CD4-positive, CD25-positive, alpha-beta regulatory T cell (primary cell): ENCODE measurements at regions not wholly inside any gene's neighbourhood (a gene's known extent, or its start where the extent isn't known, plus 50 kb on each side); places are given as distances from the start of the nearest gene placed in this dataset.
"Not testable (repeated sequence)": the region's sequence is repeated elsewhere in the genome, so short reads cannot be mapped to it uniquely, and the experiment has no call there.

Source experiments
- ATAC-seq, 2 donors: fragments of 150-1000 bp; cut with Tn5 transposase; one replicate each; pipeline ENCODE4 v1.10.0; 2021; ENCODE audit warnings: low read depth in 2 of 2, moderate number of reproducible peaks in 2 of 2, moderate library complexity in 1 of 2
- DNase-seq, 3 donors: peaks; one replicate each; pipeline versions ENCODE4 v3.0.0 to v3.0.0-alpha.2; 2012 to 2022; ENCODE audit warnings: mixed read lengths in 1 of 3
- H3K27ac ChIP-seq: one replicate; pipeline ENCODE4 v1.7.0; 2013; ENCODE audit warnings: mild to moderate bottlenecking, low read length; ENCODE audit not compliant: insufficient read depth, poor library complexity, severe bottlenecking
- H3K27me3 ChIP-seq: one replicate; pipeline ENCODE4 v1.7.0; 2013; ENCODE audit warnings: low read length; ENCODE audit not compliant: control insufficient read depth, insufficient read depth
- H3K36me3 ChIP-seq: one replicate; pipeline ENCODE4 v1.7.0; 2013; ENCODE audit warnings: mild to moderate bottlenecking, low read length, moderate library complexity; ENCODE audit not compliant: control insufficient read depth, insufficient read depth
- H3K4me1 ChIP-seq: 2 replicates; pipeline ENCODE4 v1.7.0; 2013; ENCODE audit warnings: mild to moderate bottlenecking, low read length; ENCODE audit not compliant: insufficient read depth, control insufficient read depth, poor library complexity, severe bottlenecking
- H3K4me3 ChIP-seq: one replicate; pipeline ENCODE4 v1.7.0; 2013; ENCODE audit warnings: low read depth, mild to moderate bottlenecking, low read length, moderate library complexity
- H3K9me3 ChIP-seq, 2 experiments: 1 replicate in 1 of 2; 2 replicates in 1 of 2; pipeline ENCODE4 v1.7.0; 2013; ENCODE audit warnings: low read length in 2 of 2, mild to moderate bottlenecking in 1 of 2, moderate library complexity in 1 of 2; ENCODE audit not compliant: control insufficient read depth in 2 of 2
- H3K27ac Mint-ChIP-seq, 3 donors: one replicate each; pipeline ENCODE4 v1.8.0; 2020 to 2022; ENCODE audit warnings: mild to moderate bottlenecking in 3 of 3, mixed read lengths in 3 of 3, moderate library complexity in 2 of 3
- H3K27me3 Mint-ChIP-seq: one replicate; pipeline ENCODE4 v1.8.0; 2022; ENCODE audit warnings: mild to moderate bottlenecking, mixed read lengths
- H3K36me3 Mint-ChIP-seq: one replicate; pipeline ENCODE4 v1.8.0; 2020; ENCODE audit warnings: mixed read lengths
- H3K4me1 Mint-ChIP-seq, 4 donors: one replicate each; pipeline ENCODE4 v1.8.0; 2020 to 2022; ENCODE audit warnings: mixed read lengths in 4 of 4, mild to moderate bottlenecking in 1 of 4
- H3K4me3 Mint-ChIP-seq, 4 donors: one replicate each; pipeline ENCODE4 v1.8.0; 2020 to 2022; ENCODE audit warnings: mild to moderate bottlenecking in 4 of 4, mixed read lengths in 4 of 4, moderate library complexity in 3 of 4
- H3K9me3 Mint-ChIP-seq, 7 donors: one replicate each; pipeline ENCODE4 v1.8.0; 2020 to 2022; ENCODE audit warnings: mixed read lengths in 7 of 7, mild to moderate bottlenecking in 3 of 7, moderate library complexity in 2 of 7

DNA sequence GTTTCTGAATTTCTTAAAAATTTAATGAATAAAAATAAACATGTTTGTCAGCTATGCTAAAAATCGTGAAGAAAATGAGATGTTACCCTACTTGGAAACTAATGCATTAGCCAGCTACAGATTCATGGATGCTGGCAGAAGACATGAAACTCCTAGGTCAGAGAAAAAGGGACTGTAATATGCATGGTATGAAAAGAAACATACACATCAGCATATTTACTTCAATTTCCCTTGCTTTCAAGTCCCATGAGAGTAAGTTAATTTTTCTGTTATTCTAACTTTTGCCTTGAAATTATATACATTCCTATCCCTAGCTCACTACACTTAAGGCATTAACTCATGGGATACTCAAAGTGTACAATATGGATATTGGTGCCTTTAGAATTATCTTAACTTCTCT is 2041.4 kb upstream of the LRRTM1 start:
- ATAC-seq, result no peak
- H3K9me3 Mint-ChIP-seq, result peaks cover 0 to 20% (median 4%) of the 10 kb centered on the region in 7 donors
- no peaks in the 10 kb centered on the region for H3K4me1 ChIP-seq
- H3K36me3 Mint-ChIP-seq, result no peaks in the 10 kb centered on the region
- H3K4me3 ChIP-seq, result no peak overlapping the region
- peaks cover 0 to 8% of the 10 kb centered on the region in 2 experiments for H3K9me3 ChIP-seq
- peaks cover 0 to 3% (median 0%) of the 10 kb centered on the region in 4 donors for H3K4me1 Mint-ChIP-seq
- H3K27ac ChIP-seq, result no peak overlapping the region
- no peaks in the 10 kb centered on the region for H3K36me3 ChIP-seq
- no peak overlapping the region for H3K27ac Mint-ChIP-seq
- no peak overlapping the region for H3K4me3 Mint-ChIP-seq
- no peaks in the 10 kb centered on the region for H3K27me3 Mint-ChIP-seq
- DNase-seq, result no peak
- no peaks in the 10 kb centered on the region for H3K27me3 ChIP-seq

GRCh38 chr2:82344670-82345069 is 2040.1 kb upstream of the LRRTM1 start:
- Histone ChIP-seq H3K36me3 (no peaks in the 10 kb centered on the region), H3K27me3 (no peaks in the 10 kb centered on the region), H3K27ac (no peak overlapping the region), H3K4me1 (no peaks in the 10 kb centered on the region), H3K4me3 (no peak overlapping the region), H3K9me3 (peaks cover 0 to 2% of the 10 kb centered on the region in 2 experiments)
- H3K27ac Mint-ChIP-seq, result no peak overlapping the region
- no peak overlapping the region for H3K4me3 Mint-ChIP-seq
- no peaks in the 10 kb centered on the region for H3K4me1 Mint-ChIP-seq
- no peaks in the 10 kb centered on the region for H3K27me3 Mint-ChIP-seq
- no peak for DNase-seq
- H3K9me3 Mint-ChIP-seq, result peaks cover 0 to 13% (median 2%) of the 10 kb centered on the region in 7 donors
- no peak for ATAC-seq
- no peaks in the 10 kb centered on the region for H3K36me3 Mint-ChIP-seq

GRCh38 chr2:82342356-82342755 is 2037.8 kb upstream of the LRRTM1 start:
- Histone ChIP-seq H3K27ac (no peak overlapping the region), H3K4me1 (no peaks in the 10 kb centered on the region), H3K36me3 (no peaks in the 10 kb centered on the region), H3K4me3 (no peak overlapping the region), H3K27me3 (no peaks in the 10 kb centered on the region), H3K9me3 (no peaks in the 10 kb centered on the region)
- Mint-ChIP-seq H3K27ac (no peak overlapping the region), H3K4me1 (no peaks in the 10 kb centered on the region), H3K36me3 (no peaks in the 10 kb centered on the region), H3K27me3 (no peaks in the 10 kb centered on the region), H3K9me3 (peaks cover 0 to 9% (median 2%) of the 10 kb centered on the region in 7 donors), H3K4me3 (no peak overlapping the region)
- no peak for ATAC-seq
- DNase-seq, result no peak

DNA sequence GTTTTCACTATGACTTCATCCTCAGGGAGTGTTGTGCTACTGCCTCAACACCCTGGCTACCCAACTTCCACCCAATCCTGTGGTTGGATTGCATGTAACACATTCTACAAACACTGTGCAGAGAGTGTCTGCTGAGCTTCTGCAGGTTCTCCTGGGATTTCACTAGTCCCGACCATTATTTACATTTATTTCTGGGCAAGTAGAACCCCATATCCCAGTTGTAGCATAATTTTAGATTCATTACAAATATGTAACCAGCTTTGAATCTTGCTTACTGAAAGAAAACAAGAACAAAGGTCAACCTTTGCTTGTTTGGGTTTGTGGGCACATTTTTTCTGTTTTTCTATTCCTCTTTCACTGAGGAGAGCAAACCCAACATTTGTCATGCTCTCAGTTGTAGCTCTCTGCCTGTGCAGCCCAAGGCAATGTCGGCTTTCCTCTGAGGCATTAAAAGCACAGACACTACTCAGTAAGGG is 2036.1 kb upstream of the LRRTM1 start:
- no peaks in the 10 kb centered on the region for H3K4me1 ChIP-seq
- Mint-ChIP-seq H3K36me3 (no peaks in the 10 kb centered on the region), H3K4me1 (no peaks in the 10 kb centered on the region), H3K27me3 (no peaks in the 10 kb centered on the region), H3K4me3 (no peak overlapping the region), H3K27ac (no peak overlapping the region), H3K9me3 (peaks cover 0 to 10% (median 3%) of the 10 kb centered on the region in 7 donors)
- no peak for ATAC-seq
- no peak for DNase-seq
- H3K4me3 ChIP-seq, result no peak overlapping the region
- no peaks in the 10 kb centered on the region for H3K36me3 ChIP-seq
- no peaks in the 10 kb centered on the region for H3K9me3 ChIP-seq
- H3K27ac ChIP-seq, result no peak overlapping the region
- H3K27me3 ChIP-seq, result no peaks in the 10 kb centered on the region

- Histone ChIP-seq H3K4me3 (no peak overlapping the region), H3K36me3 (no peaks in the 10 kb centered on the region), H3K9me3 (no peaks in the 10 kb centered on the region), H3K27me3 (no peaks in the 10 kb centered on the region), H3K27ac (no peak overlapping the region), H3K4me1 (no peaks in the 10 kb centered on the region)
- Mint-ChIP-seq H3K27ac (no peak overlapping the region), H3K4me1 (no peaks in the 10 kb centered on the region), H3K4me3 (no peak overlapping the region), H3K36me3 (no peaks in the 10 kb centered on the region), H3K9me3 (peaks cover 0 to 10% (median 2%) of the 10 kb centered on the region in 7 donors), H3K27me3 (no peaks in the 10 kb centered on the region)
- no peak for ATAC-seq
- no peak for DNase-seq
Observed at GRCh38 chr2:82339805-82340204, 2035.3 kb upstream of the LRRTM1 start.

DNA sequence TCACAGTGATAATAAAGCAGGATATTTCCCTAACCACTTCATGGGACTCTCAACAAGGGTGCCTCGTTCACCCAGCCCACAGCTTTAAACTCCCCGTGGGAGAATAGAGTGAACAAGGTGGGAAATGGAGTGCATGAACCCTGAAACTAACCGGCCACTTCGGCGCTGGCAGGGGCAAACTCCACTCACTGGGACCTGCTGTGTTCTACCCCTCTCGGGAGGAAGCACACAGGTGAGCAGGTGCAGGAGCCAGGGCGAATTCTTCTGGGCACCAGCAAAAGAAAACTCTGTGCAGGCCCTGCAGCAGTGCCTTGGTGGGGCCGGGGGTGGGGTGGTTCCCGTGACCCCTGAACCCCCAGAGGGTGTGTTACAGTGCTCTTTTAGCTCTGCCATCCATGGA is 2029.1 kb upstream of the LRRTM1 start:
- peaks cover 0 to 2% of the 10 kb centered on the region in 2 experiments for H3K9me3 ChIP-seq
- Mint-ChIP-seq H3K27ac (no peak overlapping the region), H3K9me3 (peaks cover 0 to 15% (median 5%) of the 10 kb centered on the region in 7 donors), H3K36me3 (no peaks in the 10 kb centered on the region), H3K4me3 (no peak overlapping the region), H3K4me1 (no peaks in the 10 kb centered on the region), H3K27me3 (no peaks in the 10 kb centered on the region)
- H3K27me3 ChIP-seq, result no peaks in the 10 kb centered on the region
- ATAC-seq, result no peak
- H3K4me3 ChIP-seq, result no peak overlapping the region
- no peak for DNase-seq
- no peak overlapping the region for H3K27ac ChIP-seq
- no peaks in the 10 kb centered on the region for H3K36me3 ChIP-seq
- H3K4me1 ChIP-seq, result no peaks in the 10 kb centered on the region

DNA sequence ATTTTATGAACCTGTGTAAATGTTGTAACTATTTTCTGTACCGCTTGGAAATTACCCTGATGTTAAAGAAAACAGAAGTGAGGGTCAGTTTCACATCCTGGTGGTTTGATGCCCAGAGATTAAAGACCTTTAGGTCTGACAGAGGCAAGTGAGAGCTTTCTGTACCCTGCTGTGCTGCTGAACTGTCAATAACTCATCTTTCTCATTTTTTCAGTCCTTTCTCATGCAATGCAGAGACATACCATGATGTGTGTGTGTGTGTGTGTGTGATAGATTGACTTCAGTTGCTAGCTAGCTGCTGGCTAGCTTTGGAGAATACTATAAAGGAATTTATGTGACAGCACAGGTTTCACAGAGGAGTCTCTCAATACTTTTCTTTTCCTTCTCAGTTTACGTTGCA is 2025.6 kb upstream of the LRRTM1 start:
- no peak for ATAC-seq
- DNase-seq, result no peak
- Histone ChIP-seq H3K27ac (no peak overlapping the region), H3K36me3 (no peaks in the 10 kb centered on the region), H3K9me3 (peaks cover 0 to 2% of the 10 kb centered on the region in 2 experiments), H3K4me1 (no peaks in the 10 kb centered on the region), H3K27me3 (no peaks in the 10 kb centered on the region), H3K4me3 (no peak overlapping the region)
- Mint-ChIP-seq H3K27ac (no peak overlapping the region), H3K4me3 (no peak overlapping the region), H3K36me3 (no peaks in the 10 kb centered on the region), H3K9me3 (peaks cover 0 to 32% (median 10%) of the 10 kb centered on the region in 7 donors), H3K27me3 (no peaks in the 10 kb centered on the region), H3K4me1 (no peaks in the 10 kb centered on the region)

DNA sequence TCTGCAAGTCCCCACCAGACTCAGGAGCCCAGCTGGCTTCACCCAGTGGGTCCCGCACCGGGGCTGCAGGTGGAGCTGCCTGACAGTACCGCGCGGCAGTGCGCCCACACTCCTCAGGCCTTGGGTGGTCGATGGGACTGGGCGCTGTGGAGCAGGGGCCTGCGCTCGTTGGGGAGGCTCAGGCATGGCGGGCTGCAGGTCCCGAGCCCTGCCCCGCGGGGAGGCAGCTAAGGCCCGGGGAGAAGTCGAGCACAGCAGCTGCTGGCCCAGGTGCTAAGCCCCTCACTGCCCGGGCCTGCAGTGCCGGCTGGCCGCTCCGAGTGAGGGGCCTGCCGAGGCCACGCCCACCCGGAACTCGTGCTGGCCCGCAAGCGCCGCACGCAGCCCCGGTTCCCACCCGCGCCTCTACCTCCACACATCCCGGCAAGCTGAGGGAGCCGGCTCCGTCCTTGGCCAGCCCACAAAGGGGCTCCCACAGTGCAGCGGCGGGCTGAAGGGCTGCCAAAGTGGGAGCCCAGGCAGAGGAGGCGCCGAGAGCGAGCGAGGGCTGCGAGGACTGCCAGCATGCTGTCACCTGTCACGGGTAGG is 2021.7 kb upstream of the LRRTM1 start:
- H3K4me1 Mint-ChIP-seq, H3K27me3 ChIP-seq, ATAC-seq, H3K4me3 ChIP-seq, H3K4me3 Mint-ChIP-seq, H3K27ac ChIP-seq, DNase-seq, H3K27ac Mint-ChIP-seq, H3K4me1 ChIP-seq, H3K36me3 ChIP-seq, H3K27me3 Mint-ChIP-seq, H3K36me3 Mint-ChIP-seq, H3K9me3 ChIP-seq: not testable (repeated sequence)
- peaks cover 0 to 29% (median 7%) of the 10 kb centered on the region in 7 donors for H3K9me3 Mint-ChIP-seq
